GM10266 (cell line): ENCODE measurements at regions not wholly inside any gene's neighbourhood (a gene's known extent, or its start where the extent isn't known, plus 50 kb on each side); places are given as distances from the start of the nearest gene placed in this dataset.

Experiments
- DNase-seq: peaks from one replicate; pipeline ENCODE4 v3.0.0; 2012; ENCODE audit errors: extremely low spot score
- CTCF ChIP-seq: IDR thresholded peaks from 2 replicates; pipeline ENCODE4 v1.5.1; 2012; ENCODE audit warnings: mild to moderate bottlenecking, low read depth; ENCODE audit not compliant: control insufficient read depth, insufficient read depth; ENCODE audit errors: missing control alignments

- DNase-seq = no peak
- TF ChIP-seq CTCF = no peak
These were observed 176.2 kb upstream of the TP63 start for GRCh38 chr3:189455009-189455408.

GRCh38 chr3:189455641-189456417, 175.4 kb upstream of the TP63 start:
- DNase-seq = no peak
- TF ChIP-seq CTCF = no peak

- no peak for DNase-seq
- TF ChIP-seq CTCF = no peak
These were observed 174.0 kb upstream of the TP63 start for GRCh38 chr3:189457201-189457607.

- DNase-seq = no peak
- no peak for TF ChIP-seq CTCF
These were observed 173.4 kb upstream of the TP63 start for GRCh38 chr3:189457631-189458412.

GRCh38 chr3:189458528-189458927, 172.7 kb upstream of the TP63 start:
- TF ChIP-seq CTCF = no peak
- DNase-seq = no peak

- no peak for DNase-seq
- no peak for TF ChIP-seq CTCF
These were observed 172.0 kb upstream of the TP63 start for GRCh38 chr3:189459231-189459630.

GRCh38 chr3:189460511-189460910, 170.7 kb upstream of the TP63 start:
- TF ChIP-seq CTCF = no peak
- no peak for DNase-seq
